K562 (cell line): ENCODE measurements at regions not wholly inside any gene's neighbourhood (a gene's known extent, or its start where the extent isn't known, plus 50 kb on each side); places are given as distances from the start of the nearest gene placed in this dataset.

Experiments used
- ATF7 ChIP-seq: fragments of 450-650 bp; IDR thresholded peaks from 2 replicates; pipeline ENCODE4 v1.7.1; 2014; ENCODE audit warnings: mild to moderate bottlenecking, moderate library complexity
- BCL6 ChIP-seq: fragments of 250-450 bp; sonication (Bioruptor Pico); IDR thresholded peaks from 2 replicates; pipeline ENCODE4 v1.4.0; 2020
- HBP1 ChIP-seq: fragments of 450-650 bp; formaldehyde crosslinking; IDR thresholded peaks from 2 replicates; pipeline ENCODE4 v1.4.0; 2022; ENCODE audit warnings: missing genetic modification characterization
- PURB ChIP-seq: sonication (generic); formaldehyde crosslinking; IDR thresholded peaks from 2 replicates; pipeline ENCODE4 v1.9.0; 2021; ENCODE audit warnings: low read depth, mild to moderate bottlenecking, missing genetic modification reagents
- RREB1 ChIP-seq: fragments of 250-450 bp; sonication (Bioruptor Pico); IDR thresholded peaks from 2 replicates; pipeline ENCODE4 v1.4.0; 2020
- TF ChIP-seq, protein P1 (sequence below), 3 experiments: IDR thresholded peaks in 2 of 3; conservative IDR thresholded peaks in 1 of 3; 2 replicates each; pipeline ENCODE4 v1.5.1; 2011 to 2012; ENCODE audit warnings: low read length in 3 of 3, mild to moderate bottlenecking in 3 of 3, control low read depth in 2 of 3, improper control_type of control experiment in 1 of 3, inconsistent platforms in 1 of 3, low read depth in 1 of 3, mixed read lengths in 1 of 3, moderate library complexity in 1 of 3; ENCODE audit not compliant: insufficient read depth in 2 of 3

GRCh38 chr3:43843386-43843785, 152.6 kb downstream of the ABHD5 start:
- TF ChIP-seq RREB1 (CRISPR knock-in tag) (no peak), PURB (no peak), HBP1 (CRISPR knock-in tag) (no peak), BCL6 (CRISPR knock-in tag) (no peak), ATF7 (no peak)
- TF ChIP-seq, protein P1, sequence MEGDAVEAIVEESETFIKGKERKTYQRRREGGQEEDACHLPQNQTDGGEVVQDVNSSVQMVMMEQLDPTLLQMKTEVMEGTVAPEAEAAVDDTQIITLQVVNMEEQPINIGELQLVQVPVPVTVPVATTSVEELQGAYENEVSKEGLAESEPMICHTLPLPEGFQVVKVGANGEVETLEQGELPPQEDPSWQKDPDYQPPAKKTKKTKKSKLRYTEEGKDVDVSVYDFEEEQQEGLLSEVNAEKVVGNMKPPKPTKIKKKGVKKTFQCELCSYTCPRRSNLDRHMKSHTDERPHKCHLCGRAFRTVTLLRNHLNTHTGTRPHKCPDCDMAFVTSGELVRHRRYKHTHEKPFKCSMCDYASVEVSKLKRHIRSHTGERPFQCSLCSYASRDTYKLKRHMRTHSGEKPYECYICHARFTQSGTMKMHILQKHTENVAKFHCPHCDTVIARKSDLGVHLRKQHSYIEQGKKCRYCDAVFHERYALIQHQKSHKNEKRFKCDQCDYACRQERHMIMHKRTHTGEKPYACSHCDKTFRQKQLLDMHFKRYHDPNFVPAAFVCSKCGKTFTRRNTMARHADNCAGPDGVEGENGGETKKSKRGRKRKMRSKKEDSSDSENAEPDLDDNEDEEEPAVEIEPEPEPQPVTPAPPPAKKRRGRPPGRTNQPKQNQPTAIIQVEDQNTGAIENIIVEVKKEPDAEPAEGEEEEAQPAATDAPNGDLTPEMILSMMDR (IDR thresholded peaks at IDR 0.05 in 2 of 3, conservative IDR thresholded peaks at IDR 0.05 in 1 of 3; ENCODE audit: insufficient read depth in 2 of 3, low read depth in 1 of 3, low read length in 3 of 3): no peak
